GM13977 (cell line): ENCODE measurements at regions not wholly inside any gene's neighbourhood (a gene's known extent, or its start where the extent isn't known, plus 50 kb on each side); places are given as distances from the start of the nearest gene placed in this dataset.

Experiments used
- DNase-seq: peaks from one replicate; pipeline ENCODE4 v3.0.0; 2012; ENCODE audit warnings: low spot score
- in situ Hi-C: fragments of 300-500 bp; cut with MboI; formaldehyde crosslinking; loops from one replicate; pipeline ENCODE4 v1.12.0; 2022; ENCODE audit warnings: low sequenced_read_pairs, low pct_unique_long_range_greater_than_20kb, mixed read lengths, inconsistent platforms; ENCODE audit not compliant: unreplicated experiment
- TF ChIP-seq, protein P1 (sequence below): IDR thresholded peaks from 2 replicates; pipeline ENCODE4 v1.5.1; 2012; ENCODE audit warnings: mild to moderate bottlenecking, control low read depth; ENCODE audit not compliant: insufficient read depth; ENCODE audit errors: extremely low read depth, missing control alignments

DNA sequence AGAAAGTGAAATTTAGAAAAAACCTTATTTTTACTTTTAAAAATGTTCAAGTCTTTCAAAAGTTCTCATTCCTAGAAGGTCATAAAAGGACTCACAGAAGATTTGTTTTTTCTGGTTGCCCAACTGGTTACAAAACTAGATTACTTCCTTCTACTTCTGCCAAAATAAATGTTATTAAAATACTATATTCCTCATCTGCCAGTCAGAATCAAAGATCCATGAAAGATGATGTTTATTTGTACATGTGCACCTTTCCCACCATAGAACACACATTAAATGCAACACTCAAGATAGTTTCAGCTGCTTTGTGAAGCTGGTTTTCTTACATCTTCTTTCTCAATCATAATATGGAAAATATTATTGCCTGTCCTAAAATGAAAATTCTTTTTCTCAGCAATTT is 465.4 kb downstream of the ETV1 start:
- TF ChIP-seq, protein P1, sequence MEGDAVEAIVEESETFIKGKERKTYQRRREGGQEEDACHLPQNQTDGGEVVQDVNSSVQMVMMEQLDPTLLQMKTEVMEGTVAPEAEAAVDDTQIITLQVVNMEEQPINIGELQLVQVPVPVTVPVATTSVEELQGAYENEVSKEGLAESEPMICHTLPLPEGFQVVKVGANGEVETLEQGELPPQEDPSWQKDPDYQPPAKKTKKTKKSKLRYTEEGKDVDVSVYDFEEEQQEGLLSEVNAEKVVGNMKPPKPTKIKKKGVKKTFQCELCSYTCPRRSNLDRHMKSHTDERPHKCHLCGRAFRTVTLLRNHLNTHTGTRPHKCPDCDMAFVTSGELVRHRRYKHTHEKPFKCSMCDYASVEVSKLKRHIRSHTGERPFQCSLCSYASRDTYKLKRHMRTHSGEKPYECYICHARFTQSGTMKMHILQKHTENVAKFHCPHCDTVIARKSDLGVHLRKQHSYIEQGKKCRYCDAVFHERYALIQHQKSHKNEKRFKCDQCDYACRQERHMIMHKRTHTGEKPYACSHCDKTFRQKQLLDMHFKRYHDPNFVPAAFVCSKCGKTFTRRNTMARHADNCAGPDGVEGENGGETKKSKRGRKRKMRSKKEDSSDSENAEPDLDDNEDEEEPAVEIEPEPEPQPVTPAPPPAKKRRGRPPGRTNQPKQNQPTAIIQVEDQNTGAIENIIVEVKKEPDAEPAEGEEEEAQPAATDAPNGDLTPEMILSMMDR: no peak
- DNase-seq: no peak
- in situ Hi-C loops: no loop called here

DNA sequence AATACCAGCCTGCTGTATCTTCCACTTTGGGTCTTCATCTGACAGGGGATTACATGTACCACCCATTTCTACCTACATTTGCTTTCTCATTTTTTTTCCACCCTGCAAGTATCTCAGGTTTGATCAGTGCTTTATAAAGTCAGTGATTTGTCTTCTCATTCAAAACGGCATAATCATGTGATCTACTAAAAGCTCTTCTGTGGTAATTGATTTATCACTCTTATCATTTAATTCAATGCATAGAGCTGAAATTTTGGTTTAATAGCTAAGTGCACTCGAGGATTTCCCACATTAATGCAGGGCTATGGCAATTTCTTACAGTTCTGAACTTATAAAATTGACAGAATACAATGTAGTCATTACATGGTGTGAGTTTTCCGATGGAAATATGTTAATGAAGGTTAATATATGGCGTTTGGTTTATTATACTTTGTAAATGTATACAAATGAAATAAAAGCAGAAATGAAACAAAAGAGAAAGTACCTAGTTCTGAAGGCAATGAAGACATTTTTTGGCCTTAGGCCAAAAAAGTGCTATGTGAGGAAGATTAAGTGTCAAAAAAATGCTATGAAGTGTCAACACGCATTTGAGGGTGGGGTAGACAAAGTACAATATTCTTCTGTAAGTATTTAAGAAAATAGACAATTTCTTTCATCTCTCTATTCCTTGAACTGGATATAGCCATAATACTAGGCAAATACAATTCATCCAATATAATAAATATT is 457.3 kb downstream of the ETV1 start:
- TF ChIP-seq, protein P1: no peak
- no peak for DNase-seq
- in situ Hi-C loops: no loop called here

DNA sequence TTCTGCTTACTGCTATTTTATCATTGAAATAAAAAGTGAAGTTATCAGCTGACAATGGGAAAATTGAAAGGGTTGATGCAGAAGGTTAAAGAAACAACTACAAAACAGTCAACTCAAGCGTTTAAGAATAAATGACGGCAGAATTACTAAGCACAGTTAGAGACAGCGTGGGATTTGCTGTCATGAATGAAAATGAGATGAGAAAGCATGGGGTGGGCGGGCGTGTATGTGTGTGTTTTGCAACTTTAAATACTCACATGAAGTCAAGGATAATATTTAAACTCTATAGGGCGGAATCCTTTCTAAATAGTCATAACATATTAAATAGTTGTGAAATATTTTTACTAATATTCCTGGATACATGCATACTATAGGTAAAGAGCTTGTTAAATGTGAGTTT is 450.8 kb downstream of the ETV1 start:
- no peak for DNase-seq
- TF ChIP-seq, protein P1: no peak
- in situ Hi-C loops: no loop called here

DNA sequence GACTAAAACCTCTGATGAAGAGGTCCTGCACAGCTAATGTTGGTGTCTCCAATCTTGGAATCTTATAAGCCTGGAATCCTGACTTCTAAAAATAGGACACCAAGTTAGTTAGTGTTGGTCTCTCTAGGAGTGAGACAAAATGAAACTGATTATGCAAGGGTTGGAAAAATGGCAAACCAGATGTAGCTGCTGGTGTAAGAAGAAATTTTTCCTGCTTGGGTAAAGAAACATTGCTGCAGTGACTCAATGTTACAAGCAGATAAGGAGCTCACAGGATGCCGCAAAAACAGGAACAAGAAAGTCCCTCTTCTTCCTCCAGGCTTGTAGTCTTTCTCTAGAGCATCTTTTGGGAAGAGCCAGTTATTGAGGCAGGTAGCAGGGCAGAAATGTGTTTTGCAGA is 449.0 kb downstream of the ETV1 start:
- TF ChIP-seq, protein P1: no peak
- no peak for DNase-seq
- in situ Hi-C loops: no loop called here

DNA sequence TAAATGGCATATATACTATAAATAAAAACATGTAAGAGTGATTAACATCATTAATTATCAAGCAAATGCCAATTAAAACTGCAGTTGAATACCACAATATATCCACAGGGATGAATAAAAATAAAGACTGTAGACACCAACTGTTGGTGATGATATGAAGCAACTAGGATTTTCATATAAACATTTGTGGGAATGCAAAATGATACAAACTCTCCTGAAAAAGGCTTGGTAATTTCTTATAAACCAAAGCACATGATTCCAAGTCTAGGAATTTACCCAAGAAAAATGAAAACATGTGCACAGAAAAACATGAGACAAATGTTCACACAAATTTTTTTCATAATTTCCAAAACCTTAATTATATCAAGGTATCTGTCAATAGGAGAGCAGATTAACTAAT is 448.1 kb downstream of the ETV1 start:
- DNase-seq: no peak
- TF ChIP-seq, protein P1: no peak
- in situ Hi-C loops: no loop called here

DNA sequence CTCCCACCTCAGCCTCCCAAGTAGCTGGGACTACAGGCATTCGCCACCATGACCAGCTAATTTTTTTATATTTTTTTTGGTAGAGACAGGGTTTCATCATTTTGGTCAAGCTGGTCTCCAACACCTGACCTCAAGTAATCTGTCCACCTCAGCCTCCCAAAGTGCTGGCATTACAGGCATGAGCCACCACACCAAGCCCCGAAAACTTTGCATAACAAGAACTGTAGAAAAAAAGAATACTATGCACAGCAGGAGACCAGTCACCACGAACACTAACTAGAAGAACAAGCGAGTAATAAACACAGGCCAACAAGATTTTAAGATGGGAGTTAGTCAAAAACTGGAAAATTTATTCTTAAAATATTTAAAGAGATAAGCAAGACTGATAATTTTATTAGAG is 447.0 kb downstream of the ETV1 start:
- TF ChIP-seq, protein P1: no peak
- no peak for DNase-seq
- in situ Hi-C loops: no loop called here
